Effector memory CD8-positive, alpha-beta T cell (primary cell): ENCODE measurements at regions not wholly inside any gene's neighbourhood (a gene's known extent, or its start where the extent isn't known, plus 50 kb on each side); places are given as distances from the start of the nearest gene placed in this dataset.

Source experiments
- ATAC-seq: fragments of 150-1000 bp; cut with Tn5 transposase; replicated peaks from 2 replicates; pipeline ENCODE4 v1.10.0; 2021; ENCODE audit warnings: mild to moderate bottlenecking, moderate library complexity
- DNase-seq, 3 experiments: peaks; one replicate each; pipeline ENCODE4 v3.0.0; 2021
- H3K27ac Mint-ChIP-seq, 2 donors: one replicate each; pipeline ENCODE4 v1.8.0; 2022; ENCODE audit warnings: mild to moderate bottlenecking in 2 of 2, mixed read lengths in 2 of 2, moderate library complexity in 2 of 2
- H3K27me3 Mint-ChIP-seq, 2 donors: one replicate each; pipeline ENCODE4 v1.8.0; 2022; ENCODE audit warnings: mixed read lengths in 2 of 2
- H3K36me3 Mint-ChIP-seq: one replicate; pipeline ENCODE4 v1.8.0; 2022; ENCODE audit warnings: mild to moderate bottlenecking, moderate library complexity, mixed read lengths; ENCODE audit not compliant: insufficient read depth
- H3K4me1 Mint-ChIP-seq, 2 donors: one replicate each; pipeline ENCODE4 v1.8.0; 2022; ENCODE audit warnings: low read depth in 2 of 2, mixed read lengths in 2 of 2
- H3K4me3 Mint-ChIP-seq, 2 donors: one replicate each; pipeline ENCODE4 v1.8.0; 2022; ENCODE audit warnings: mild to moderate bottlenecking in 2 of 2, mixed read lengths in 2 of 2, moderate library complexity in 2 of 2
- H3K9me3 Mint-ChIP-seq, 2 donors: one replicate each; pipeline ENCODE4 v1.8.0; 2022; ENCODE audit warnings: mixed read lengths in 2 of 2

DNA sequence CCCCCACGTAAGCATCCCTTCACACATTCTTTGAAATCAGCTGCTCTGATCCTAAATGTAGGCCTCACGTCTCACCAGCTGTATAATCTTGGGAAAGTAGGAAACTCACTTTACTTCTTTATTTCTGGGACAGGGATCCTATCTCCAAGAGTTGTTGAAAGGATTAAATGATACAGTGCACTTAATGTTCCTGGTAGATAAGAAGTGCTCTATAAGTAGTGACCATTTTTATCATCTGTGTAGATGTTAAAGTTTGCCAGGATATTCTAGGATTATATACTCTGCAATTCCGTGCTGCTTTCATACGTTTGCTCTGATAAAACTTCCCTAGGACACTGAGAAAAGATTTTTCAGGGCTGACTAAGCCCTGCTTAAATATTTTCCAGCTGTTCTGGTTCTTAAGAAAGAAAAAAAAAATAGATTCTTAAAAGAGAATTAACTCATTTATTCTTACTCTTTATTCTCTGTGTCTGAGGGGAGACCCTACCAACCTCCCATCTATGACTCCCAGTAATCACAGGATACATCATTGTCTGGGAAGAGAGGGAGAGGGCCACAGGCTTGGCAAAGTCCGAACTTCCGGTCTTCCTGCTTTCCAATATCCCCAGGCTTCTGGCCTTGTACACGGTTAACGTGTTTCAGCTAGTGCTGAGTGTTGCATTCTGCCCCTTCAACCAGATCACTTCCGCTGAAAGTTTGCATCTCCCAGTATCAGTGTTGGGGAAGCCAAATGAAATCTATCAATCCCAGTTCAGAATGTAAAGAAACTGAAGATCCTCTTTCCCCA, 269.2 kb downstream of the TRIML1 start:
- Mint-ChIP-seq H3K27ac (no peak overlapping the region), H3K4me1 (no peaks in the 10 kb centered on the region), H3K36me3 (no peaks in the 10 kb centered on the region), H3K27me3 (no peaks in the 10 kb centered on the region), H3K4me3 (no peak overlapping the region), H3K9me3 (peaks cover 4 to 10% of the 10 kb centered on the region in 2 donors)
- no peak for ATAC-seq
- DNase-seq, result no peak

DNA sequence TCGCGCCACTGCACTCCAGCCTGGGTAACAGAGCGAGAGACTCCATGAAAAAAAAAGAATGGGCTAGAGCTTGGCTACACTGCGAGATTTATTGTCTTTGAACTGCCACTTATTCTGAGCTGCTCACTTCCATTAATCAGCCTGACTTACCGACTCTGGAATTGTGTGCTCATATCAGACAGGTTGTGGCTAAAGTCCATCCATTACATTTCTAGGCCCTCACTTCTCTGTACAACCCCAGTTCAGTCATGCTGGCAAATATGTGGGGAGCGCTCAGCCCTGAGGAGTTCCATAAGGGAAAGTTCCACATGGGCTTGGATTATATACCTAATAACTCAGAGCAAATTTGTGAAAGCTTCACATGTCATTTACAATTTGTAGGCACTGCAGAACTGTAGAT, 270.6 kb downstream of the TRIML1 start:
- Mint-ChIP-seq H3K4me3 (no peak overlapping the region), H3K9me3 (peaks cover 0 to 3% of the 10 kb centered on the region in 2 donors), H3K27ac (no peak overlapping the region), H3K36me3 (no peaks in the 10 kb centered on the region), H3K4me1 (no peaks in the 10 kb centered on the region), H3K27me3 (no peaks in the 10 kb centered on the region)
- ATAC-seq (no peak), DNase-seq (no peak)

DNA sequence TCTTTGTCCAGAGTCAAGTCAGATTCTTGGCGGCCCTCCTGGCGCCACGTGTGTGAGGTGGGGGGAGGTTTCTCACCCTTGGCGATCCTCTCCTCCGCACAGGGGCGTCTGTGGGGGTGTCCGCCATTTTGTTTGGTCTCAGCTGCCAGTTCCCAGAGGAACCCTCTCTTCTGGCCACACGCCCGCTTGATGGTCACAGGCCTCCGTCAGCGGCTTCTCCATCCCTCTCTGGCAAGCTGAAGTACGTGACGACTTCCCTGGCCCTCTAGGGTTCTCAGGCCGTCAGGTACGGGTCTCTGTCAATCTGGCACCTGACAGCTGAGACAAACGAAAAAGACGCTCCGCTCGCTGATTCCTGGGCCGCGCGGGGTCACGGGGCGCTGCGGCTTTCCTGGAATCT, 272.6 kb downstream of the TRIML1 start:
- no peak for DNase-seq
- H3K36me3 Mint-ChIP-seq, result no peaks in the 10 kb centered on the region
- no peak for ATAC-seq
- H3K4me1 Mint-ChIP-seq, result no peaks in the 10 kb centered on the region
- peaks cover 4 to 6% of the 10 kb centered on the region in 2 donors for H3K9me3 Mint-ChIP-seq
- no peak overlapping the region for H3K27ac Mint-ChIP-seq
- no peaks in the 10 kb centered on the region for H3K27me3 Mint-ChIP-seq
- no peak overlapping the region for H3K4me3 Mint-ChIP-seq

DNA sequence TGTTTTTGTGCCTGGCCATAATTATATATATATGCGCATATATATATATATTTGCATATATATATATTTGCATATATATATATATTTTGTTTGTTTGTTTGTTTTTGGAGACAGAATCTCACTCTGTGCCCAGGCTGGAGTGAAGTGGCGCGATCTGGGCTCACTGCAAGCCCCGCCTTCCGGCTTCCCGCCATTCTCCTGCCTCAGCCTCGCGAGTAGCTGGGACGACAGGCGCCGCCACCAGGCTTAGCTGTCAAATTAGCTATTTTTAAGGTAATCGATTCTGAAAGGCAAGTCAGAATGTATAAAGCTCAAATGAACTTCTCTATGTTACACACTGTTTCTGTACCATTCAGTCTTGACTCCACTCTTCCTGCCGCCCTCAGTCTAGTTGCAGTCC, 273.3 kb downstream of the TRIML1 start:
- Mint-ChIP-seq H3K27me3 (no peaks in the 10 kb centered on the region), H3K27ac (no peak overlapping the region), H3K36me3 (no peaks in the 10 kb centered on the region), H3K4me3 (no peak overlapping the region), H3K9me3 (peaks cover 7 to 9% of the 10 kb centered on the region in 2 donors), H3K4me1 (no peaks in the 10 kb centered on the region)
- DNase-seq (no peak), ATAC-seq (no peak)

DNA sequence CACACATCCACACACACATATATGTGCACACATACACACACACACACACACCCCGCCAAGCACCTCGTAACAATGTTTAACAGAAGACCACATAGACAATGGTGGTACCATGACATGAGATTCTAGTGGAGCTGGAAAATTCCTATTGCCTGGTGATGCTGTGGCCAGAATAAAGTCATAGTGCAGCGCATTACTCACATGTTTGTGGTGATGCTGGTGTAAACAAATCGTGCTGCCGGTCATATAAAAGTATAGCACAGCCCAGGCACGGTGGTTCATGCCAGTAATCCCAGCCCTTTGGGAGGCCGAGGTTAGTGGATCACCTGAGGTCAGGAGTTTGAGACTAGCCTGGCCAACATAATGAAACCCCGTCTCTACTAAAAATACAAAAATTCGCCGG, 275.2 kb downstream of the TRIML1 start:
- Mint-ChIP-seq H3K4me1 (no peaks in the 10 kb centered on the region), H3K27ac (no peak overlapping the region), H3K36me3 (no peaks in the 10 kb centered on the region), H3K9me3 (peaks cover 7 to 10% of the 10 kb centered on the region in 2 donors), H3K4me3 (no peak overlapping the region), H3K27me3 (no peaks in the 10 kb centered on the region)
- DNase-seq (no peak), ATAC-seq (no peak)

DNA sequence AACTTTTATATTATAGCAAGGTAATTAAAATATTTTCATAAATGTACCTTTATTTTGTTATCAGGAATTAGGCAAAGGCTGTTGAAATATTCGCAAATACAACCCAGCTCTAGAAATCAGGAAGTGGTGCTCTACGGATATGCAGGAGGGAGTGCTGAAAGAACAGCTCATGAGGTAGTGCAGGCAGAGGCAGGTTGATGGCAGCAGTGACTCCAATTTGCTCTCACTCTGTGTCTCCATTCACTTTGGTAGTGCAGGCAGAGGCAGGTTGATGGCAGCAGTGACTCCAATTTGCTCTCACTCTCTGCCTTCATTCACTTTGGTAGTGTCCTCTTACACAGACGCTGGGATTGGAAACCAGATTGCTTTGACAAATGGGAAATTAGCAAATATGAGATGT, 277.9 kb downstream of the TRIML1 start:
- ATAC-seq, result no peak
- Mint-ChIP-seq H3K27me3 (no peaks in the 10 kb centered on the region), H3K36me3 (no peaks in the 10 kb centered on the region), H3K4me1 (no peaks in the 10 kb centered on the region), H3K4me3 (no peak overlapping the region), H3K27ac (no peak overlapping the region), H3K9me3 (peaks cover 10 to 17% of the 10 kb centered on the region in 2 donors)
- no peak for DNase-seq

DNA sequence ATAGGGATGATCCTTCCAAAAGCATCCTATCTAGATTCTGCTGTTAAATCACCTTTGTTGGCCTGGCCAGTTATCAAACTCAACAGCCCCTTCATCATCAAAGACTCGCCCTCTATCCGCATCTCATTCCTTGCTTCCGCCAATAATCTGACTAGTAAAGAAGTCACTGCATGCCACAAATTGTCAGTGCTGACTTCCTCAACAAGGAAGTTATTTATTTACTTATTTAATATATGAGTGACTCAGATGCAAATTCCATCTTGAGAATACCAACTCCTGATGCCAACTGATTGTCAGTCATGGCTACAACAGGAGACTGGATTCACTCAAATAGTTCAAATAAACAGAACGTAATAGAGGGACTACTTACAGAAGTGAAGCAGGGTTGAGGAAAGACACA, 283.8 kb downstream of the TRIML1 start:
- H3K9me3 Mint-ChIP-seq, result peaks cover 5 to 18% of the 10 kb centered on the region in 2 donors
- ATAC-seq, result no peak
- no peak overlapping the region for H3K4me3 Mint-ChIP-seq
- no peaks in the 10 kb centered on the region for H3K27me3 Mint-ChIP-seq
- no peak for DNase-seq
- H3K36me3 Mint-ChIP-seq, result no peaks in the 10 kb centered on the region
- H3K4me1 Mint-ChIP-seq, result no peaks in the 10 kb centered on the region
- no peak overlapping the region for H3K27ac Mint-ChIP-seq

DNA sequence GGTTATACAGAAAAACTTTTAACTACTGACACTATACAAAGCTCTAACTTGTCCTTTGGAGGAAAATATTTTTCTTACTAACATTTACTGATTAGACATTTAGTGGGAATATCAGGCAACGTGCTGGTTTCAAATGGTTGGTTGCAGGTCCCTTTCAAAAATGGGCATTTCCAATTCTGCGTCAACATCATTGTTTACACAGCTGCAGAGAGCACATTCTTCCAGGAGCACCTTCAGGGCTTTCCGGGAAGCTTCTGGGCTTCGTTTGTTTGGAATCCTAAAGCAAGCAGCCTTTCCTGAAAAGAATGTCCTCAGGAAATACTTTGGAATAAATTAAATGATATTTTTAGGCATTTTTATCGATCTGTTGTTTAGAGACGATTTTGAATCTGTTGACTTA, 289.7 kb downstream of the TRIML1 start:
- ATAC-seq (no peak), DNase-seq (no peak)
- H3K27ac Mint-ChIP-seq, result no peak overlapping the region
- H3K36me3 Mint-ChIP-seq, result no peaks in the 10 kb centered on the region
- no peaks in the 10 kb centered on the region for H3K4me1 Mint-ChIP-seq
- peaks cover 16 to 31% of the 10 kb centered on the region in 2 donors for H3K9me3 Mint-ChIP-seq
- no peak overlapping the region for H3K4me3 Mint-ChIP-seq
- H3K27me3 Mint-ChIP-seq, result no peaks in the 10 kb centered on the region

DNA sequence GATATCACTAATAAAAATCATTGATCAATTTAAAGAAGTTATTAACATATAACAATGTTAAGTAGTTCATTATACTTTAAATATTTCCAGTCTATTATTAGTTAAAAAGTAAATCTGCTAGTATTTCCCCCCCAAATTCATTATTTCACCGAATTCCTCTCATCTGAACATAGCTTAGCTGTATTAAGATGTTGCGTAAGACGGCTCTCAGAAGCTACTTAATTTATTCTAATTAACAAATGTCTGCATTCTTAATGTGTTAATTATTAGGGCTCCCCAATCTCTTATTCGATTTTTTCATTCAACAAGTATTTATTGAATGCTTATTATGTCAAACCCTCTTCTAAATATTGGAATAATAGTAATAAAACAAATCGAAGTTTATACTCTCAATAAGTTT, 290.7 kb downstream of the TRIML1 start:
- DNase-seq (no peak), ATAC-seq (no peak)
- H3K27ac Mint-ChIP-seq, result no peak overlapping the region
- no peak overlapping the region for H3K4me3 Mint-ChIP-seq
- H3K36me3 Mint-ChIP-seq, result no peaks in the 10 kb centered on the region
- no peaks in the 10 kb centered on the region for H3K4me1 Mint-ChIP-seq
- H3K27me3 Mint-ChIP-seq, result no peaks in the 10 kb centered on the region
- H3K9me3 Mint-ChIP-seq, result peaks cover 23 to 38% of the 10 kb centered on the region in 2 donors

DNA sequence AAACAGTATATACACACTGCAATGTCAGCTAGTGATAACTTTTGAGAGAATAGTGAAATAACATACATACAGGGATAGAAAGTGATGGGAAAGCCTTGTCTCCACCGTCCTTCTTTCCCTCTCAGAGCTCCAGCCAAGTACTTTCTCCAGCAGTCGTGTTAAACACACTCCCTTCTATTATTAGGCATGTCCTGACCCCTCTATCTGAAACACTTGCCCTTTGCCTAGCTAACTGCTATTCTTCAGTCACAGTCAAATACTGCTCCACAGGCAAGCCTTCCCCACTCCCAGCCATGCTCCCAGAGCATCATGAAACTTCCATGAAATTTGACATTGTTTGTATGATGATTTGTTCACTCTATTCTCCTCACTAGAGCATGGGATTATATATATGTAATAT, 291.1 kb downstream of the TRIML1 start:
- no peaks in the 10 kb centered on the region for H3K36me3 Mint-ChIP-seq
- no peaks in the 10 kb centered on the region for H3K4me1 Mint-ChIP-seq
- DNase-seq (no peak), ATAC-seq (no peak)
- H3K4me3 Mint-ChIP-seq, result no peak overlapping the region
- peaks cover 22 to 37% of the 10 kb centered on the region in 2 donors for H3K9me3 Mint-ChIP-seq
- H3K27ac Mint-ChIP-seq, result no peak overlapping the region
- H3K27me3 Mint-ChIP-seq, result no peaks in the 10 kb centered on the region

DNA sequence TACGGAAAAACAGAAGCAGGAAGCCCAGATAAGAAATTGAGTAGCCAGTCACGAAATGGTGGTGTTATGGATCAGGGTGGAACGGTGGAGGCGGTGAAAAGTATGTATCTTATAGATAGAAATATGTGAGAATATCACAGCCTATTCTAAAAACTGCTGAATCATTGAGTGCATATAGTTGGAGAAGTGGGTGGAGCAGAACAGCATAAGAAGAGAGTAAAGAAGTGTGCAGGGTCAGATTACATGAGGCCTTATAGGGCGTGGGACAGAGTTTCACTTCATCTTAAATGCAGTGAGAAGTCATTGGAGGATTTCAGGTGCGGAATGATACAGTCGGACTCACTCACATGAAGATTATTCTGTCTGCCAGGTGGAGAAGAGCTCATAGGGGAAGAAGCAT, 293.1 kb downstream of the TRIML1 start:
- Mint-ChIP-seq H3K4me3 (no peak overlapping the region), H3K4me1 (no peaks in the 10 kb centered on the region), H3K9me3 (peaks cover 20 to 34% of the 10 kb centered on the region in 2 donors), H3K36me3 (no peaks in the 10 kb centered on the region), H3K27me3 (no peaks in the 10 kb centered on the region), H3K27ac (no peak overlapping the region)
- no peak for DNase-seq
- ATAC-seq, result no peak

DNA sequence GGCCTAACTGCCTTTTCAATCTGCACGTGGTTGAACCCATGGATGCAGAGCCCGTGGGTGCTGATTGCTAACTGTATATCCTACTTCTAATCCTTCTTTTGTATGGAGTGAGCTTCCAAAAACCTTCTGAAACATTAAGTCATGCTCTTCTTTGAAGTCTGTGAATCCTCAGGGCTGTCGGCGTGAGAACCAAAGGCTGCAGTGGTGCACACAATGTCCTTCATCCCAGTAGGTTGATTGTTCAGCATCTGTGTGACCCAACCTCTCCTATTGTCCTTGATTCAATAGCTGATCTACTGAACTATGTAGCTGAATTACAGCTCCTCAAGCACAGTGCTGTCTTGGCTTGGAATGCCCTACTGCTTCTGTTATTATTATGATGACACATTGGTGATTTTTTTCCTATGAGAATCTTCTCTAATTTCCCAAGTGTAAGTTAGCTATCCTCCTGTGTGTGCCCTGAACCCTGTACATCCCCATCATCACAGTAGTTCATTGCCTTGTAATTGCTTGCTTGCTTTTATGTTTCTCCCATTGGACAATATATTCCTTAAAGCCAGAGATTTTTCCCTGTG, 294.6 kb downstream of the TRIML1 start:
- ATAC-seq, result no peak
- no peaks in the 10 kb centered on the region for H3K36me3 Mint-ChIP-seq
- DNase-seq, result no peak
- no peak overlapping the region for H3K27ac Mint-ChIP-seq
- H3K4me1 Mint-ChIP-seq, result no peaks in the 10 kb centered on the region
- no peaks in the 10 kb centered on the region for H3K27me3 Mint-ChIP-seq
- H3K9me3 Mint-ChIP-seq, result peaks cover 20 to 41% of the 10 kb centered on the region in 2 donors
- no peak overlapping the region for H3K4me3 Mint-ChIP-seq

DNA sequence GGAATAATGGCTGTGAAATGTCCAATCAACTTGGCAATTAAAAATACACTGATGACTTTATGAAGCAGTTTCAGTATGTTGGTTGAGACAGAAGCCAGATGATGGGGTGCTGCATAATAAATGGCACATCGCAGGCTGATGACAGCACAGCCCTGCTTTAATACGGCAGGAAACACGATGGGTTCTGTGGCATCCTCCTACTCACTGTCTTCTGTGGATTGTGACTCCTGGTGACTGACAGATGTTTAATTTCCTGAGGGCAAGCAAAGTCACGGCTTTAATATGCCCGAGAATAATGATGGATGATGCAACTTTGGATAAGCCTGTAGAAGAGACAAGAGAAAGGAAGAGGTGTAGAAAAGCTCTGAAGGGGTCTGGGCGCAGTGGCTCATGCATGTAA, 295.4 kb downstream of the TRIML1 start:
- H3K4me3 Mint-ChIP-seq, result no peak overlapping the region

DNA sequence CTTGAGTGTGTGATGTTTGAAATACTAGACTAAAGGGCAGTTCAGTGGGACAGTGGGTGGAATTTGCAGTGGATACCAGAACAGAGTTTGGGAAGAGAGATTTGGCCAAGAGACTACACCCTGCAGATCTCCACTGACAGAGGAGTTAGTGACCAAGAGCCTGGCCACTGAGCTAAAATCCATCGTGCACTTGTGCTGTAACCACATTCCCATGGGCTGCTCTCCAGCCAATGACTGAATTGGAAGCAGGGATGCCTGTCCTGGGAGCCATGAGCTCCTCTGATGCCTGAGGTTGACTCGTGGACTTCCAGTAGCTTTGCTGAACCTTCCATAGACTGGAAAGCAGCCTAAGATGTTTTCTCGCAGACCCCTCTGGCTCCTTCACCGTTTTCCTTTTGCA, 296.1 kb downstream of the TRIML1 start:
- Mint-ChIP-seq H3K4me1 (no peaks in the 10 kb centered on the region), H3K36me3 (no peaks in the 10 kb centered on the region), H3K27me3 (no peaks in the 10 kb centered on the region), H3K4me3 (no peak overlapping the region), H3K9me3 (peaks cover 20 to 45% of the 10 kb centered on the region in 2 donors), H3K27ac (no peak overlapping the region)
- DNase-seq (no peak), ATAC-seq (no peak)

More for the DNA sequence above, 295.4 kb downstream of the TRIML1 start:
- ATAC-seq (no peak), DNase-seq (no peak)
- H3K4me1 Mint-ChIP-seq, result no peaks in the 10 kb centered on the region
- no peaks in the 10 kb centered on the region for H3K27me3 Mint-ChIP-seq
- no peaks in the 10 kb centered on the region for H3K36me3 Mint-ChIP-seq
- peaks cover 20 to 46% of the 10 kb centered on the region in 2 donors for H3K9me3 Mint-ChIP-seq
- no peak overlapping the region for H3K27ac Mint-ChIP-seq
